ENCODE measurements at regions not wholly inside any gene's neighbourhood (a gene's known extent, or its start where the extent isn't known, plus 50 kb on each side); places are given as distances from the start of the nearest gene placed in this dataset.

DNA sequence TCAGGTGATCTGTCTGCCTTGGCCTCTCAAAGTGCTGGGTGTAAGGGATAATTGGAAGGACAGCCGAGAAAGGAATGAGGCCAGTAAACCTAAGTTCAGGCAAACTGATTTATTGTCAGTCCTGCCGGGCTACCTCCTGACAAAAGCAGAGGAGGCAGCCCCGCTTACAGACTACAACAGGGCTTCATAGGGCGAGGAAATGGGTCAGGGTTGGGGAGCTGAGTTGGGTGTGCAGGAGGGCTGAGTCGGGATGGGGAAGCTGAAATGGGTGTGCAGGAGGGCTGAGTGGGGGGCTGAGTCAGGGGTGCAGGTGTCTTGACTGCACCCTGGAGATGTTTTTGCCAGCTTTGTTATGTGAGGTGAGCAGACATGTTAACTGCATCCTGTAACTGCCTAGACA, 210.2 kb downstream of the SLITRK6 start:
- DNase-seq (ENCODE audit: low read depth in 2 of 2), result no peak
- Histone ChIP-seq H3K27me3 (ENCODE audit: control insufficient read depth, insufficient read depth, low read length) (no peaks in the 10 kb centered on the region), H3K9ac (ENCODE audit: insufficient read depth, low read length) (no peak overlapping the region), H3K79me2 (ENCODE audit: control insufficient read depth, insufficient read depth, low read length) (no peaks in the 10 kb centered on the region), H3K9me3 (ENCODE audit: control insufficient read depth, insufficient read depth, low read depth, low read length) (no peaks in the 10 kb centered on the region), H3K36me3 (ENCODE audit: control insufficient read depth, insufficient read depth, low read length) (no peaks in the 10 kb centered on the region), H2AFZ (ENCODE audit: low read length) (no peak overlapping the region), H4K20me1 (ENCODE audit: control insufficient read depth, extremely low read depth, insufficient read depth, low read length) (no peaks in the 10 kb centered on the region), H3K27ac (ENCODE audit: insufficient read depth, low read length) (no peak overlapping the region), H3K4me1 (ENCODE audit: control insufficient read depth, extremely low read depth, insufficient read depth, low read length) (no peaks in the 10 kb centered on the region), H3K4me3 (replicated peaks in 1 of 4; ENCODE audit: control extremely low read depth in 1 of 4, insufficient read depth in 1 of 4, low read depth in 3 of 4, low read length in 4 of 4) (no peak overlapping the region), H3K4me2 (ENCODE audit: extremely low read depth, insufficient read depth, low read length) (no peak overlapping the region)
- TF ChIP-seq, protein P1, sequence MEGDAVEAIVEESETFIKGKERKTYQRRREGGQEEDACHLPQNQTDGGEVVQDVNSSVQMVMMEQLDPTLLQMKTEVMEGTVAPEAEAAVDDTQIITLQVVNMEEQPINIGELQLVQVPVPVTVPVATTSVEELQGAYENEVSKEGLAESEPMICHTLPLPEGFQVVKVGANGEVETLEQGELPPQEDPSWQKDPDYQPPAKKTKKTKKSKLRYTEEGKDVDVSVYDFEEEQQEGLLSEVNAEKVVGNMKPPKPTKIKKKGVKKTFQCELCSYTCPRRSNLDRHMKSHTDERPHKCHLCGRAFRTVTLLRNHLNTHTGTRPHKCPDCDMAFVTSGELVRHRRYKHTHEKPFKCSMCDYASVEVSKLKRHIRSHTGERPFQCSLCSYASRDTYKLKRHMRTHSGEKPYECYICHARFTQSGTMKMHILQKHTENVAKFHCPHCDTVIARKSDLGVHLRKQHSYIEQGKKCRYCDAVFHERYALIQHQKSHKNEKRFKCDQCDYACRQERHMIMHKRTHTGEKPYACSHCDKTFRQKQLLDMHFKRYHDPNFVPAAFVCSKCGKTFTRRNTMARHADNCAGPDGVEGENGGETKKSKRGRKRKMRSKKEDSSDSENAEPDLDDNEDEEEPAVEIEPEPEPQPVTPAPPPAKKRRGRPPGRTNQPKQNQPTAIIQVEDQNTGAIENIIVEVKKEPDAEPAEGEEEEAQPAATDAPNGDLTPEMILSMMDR (conservative IDR thresholded peaks at IDR 0.05 in 1 of 2, IDR thresholded peaks at IDR 0.05 in 1 of 2; ENCODE audit: low read depth in 1 of 2, low read length in 2 of 2), result no peak
- no peak for TF ChIP-seq EZH2 (IDR thresholded peaks at IDR 0.05; ENCODE audit: low read length, missing control alignments)

DNA sequence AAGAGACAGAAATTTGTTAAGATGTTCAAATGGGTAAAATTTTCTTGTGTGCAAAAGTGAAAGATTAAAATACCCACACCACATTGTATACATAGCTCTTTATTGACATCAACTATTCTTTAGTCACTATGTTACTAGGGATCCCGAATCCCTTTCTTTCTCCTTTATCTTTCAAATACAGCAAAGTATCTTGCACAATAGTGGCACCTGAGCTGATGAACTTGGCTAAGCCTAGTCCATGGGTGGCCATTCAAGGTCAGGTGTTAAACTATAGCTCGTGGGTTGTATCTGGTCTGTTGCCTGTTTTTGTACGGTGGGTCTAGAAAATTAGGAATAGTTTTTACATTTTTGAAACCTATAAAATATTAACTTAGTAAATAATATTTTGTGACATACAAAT, 210.9 kb downstream of the SLITRK6 start:
- H3K9ac ChIP-seq (ENCODE audit: insufficient read depth, low read length), result no peak overlapping the region
- no peaks in the 10 kb centered on the region for H3K9me3 ChIP-seq (ENCODE audit: control insufficient read depth, insufficient read depth, low read depth, low read length)
- H3K4me1 ChIP-seq (ENCODE audit: control insufficient read depth, extremely low read depth, insufficient read depth, low read length), result no peaks in the 10 kb centered on the region
- no peaks in the 10 kb centered on the region for H4K20me1 ChIP-seq (ENCODE audit: control insufficient read depth, extremely low read depth, insufficient read depth, low read length)
- H3K4me2 ChIP-seq (ENCODE audit: extremely low read depth, insufficient read depth, low read length), result no peak overlapping the region
- TF ChIP-seq, protein P1 (conservative IDR thresholded peaks at IDR 0.05 in 1 of 2, IDR thresholded peaks at IDR 0.05 in 1 of 2; ENCODE audit: low read depth in 1 of 2, low read length in 2 of 2), result no peak
- TF ChIP-seq EZH2 (IDR thresholded peaks at IDR 0.05; ENCODE audit: low read length, missing control alignments), result no peak
- no peaks in the 10 kb centered on the region for H3K79me2 ChIP-seq (ENCODE audit: control insufficient read depth, insufficient read depth, low read length)
- H3K4me3 ChIP-seq (replicated peaks in 1 of 4; ENCODE audit: control extremely low read depth in 1 of 4, insufficient read depth in 1 of 4, low read depth in 3 of 4, low read length in 4 of 4), result no peak overlapping the region
- no peak for DNase-seq (ENCODE audit: low read depth in 2 of 2)
- no peak overlapping the region for H2AFZ ChIP-seq (ENCODE audit: low read length)
- no peaks in the 10 kb centered on the region for H3K27me3 ChIP-seq (ENCODE audit: control insufficient read depth, insufficient read depth, low read length)
- no peak overlapping the region for H3K27ac ChIP-seq (ENCODE audit: insufficient read depth, low read length)
- no peaks in the 10 kb centered on the region for H3K36me3 ChIP-seq (ENCODE audit: control insufficient read depth, insufficient read depth, low read length)

DNA sequence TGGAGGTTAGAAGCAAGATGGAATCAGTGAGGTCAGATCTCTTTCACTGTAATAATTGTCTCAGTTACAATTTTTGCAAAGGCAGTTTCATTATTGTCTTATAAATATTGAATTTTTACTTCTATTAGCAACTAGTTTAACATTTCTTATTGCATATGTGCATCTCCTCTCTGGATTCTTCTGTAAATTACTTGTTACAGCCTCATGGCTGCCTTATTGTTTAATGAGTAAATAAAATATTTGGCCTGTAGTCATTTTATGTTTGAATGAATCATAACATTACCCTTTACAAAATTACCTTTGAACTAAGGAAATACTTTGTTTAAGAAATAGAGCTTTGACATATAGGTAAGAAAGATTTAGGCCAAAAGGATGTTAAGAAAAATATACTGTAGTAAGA, 212.4 kb downstream of the SLITRK6 start:
- Histone ChIP-seq H4K20me1 (ENCODE audit: control insufficient read depth, extremely low read depth, insufficient read depth, low read length) (no peaks in the 10 kb centered on the region), H2AFZ (ENCODE audit: low read length) (no peak overlapping the region), H3K79me2 (ENCODE audit: control insufficient read depth, insufficient read depth, low read length) (no peaks in the 10 kb centered on the region), H3K4me3 (replicated peaks in 1 of 4; ENCODE audit: control extremely low read depth in 1 of 4, insufficient read depth in 1 of 4, low read depth in 3 of 4, low read length in 4 of 4) (no peak overlapping the region), H3K4me1 (ENCODE audit: control insufficient read depth, extremely low read depth, insufficient read depth, low read length) (no peaks in the 10 kb centered on the region), H3K27ac (ENCODE audit: insufficient read depth, low read length) (no peak overlapping the region), H3K36me3 (ENCODE audit: control insufficient read depth, insufficient read depth, low read length) (no peaks in the 10 kb centered on the region), H3K27me3 (ENCODE audit: control insufficient read depth, insufficient read depth, low read length) (no peaks in the 10 kb centered on the region), H3K9me3 (ENCODE audit: control insufficient read depth, insufficient read depth, low read depth, low read length) (no peaks in the 10 kb centered on the region), H3K4me2 (ENCODE audit: extremely low read depth, insufficient read depth, low read length) (no peak overlapping the region), H3K9ac (ENCODE audit: insufficient read depth, low read length) (no peak overlapping the region)
- TF ChIP-seq, protein P1 (conservative IDR thresholded peaks at IDR 0.05 in 1 of 2, IDR thresholded peaks at IDR 0.05 in 1 of 2; ENCODE audit: low read depth in 1 of 2, low read length in 2 of 2), result no peak
- no peak for TF ChIP-seq EZH2 (IDR thresholded peaks at IDR 0.05; ENCODE audit: low read length, missing control alignments)
- DNase-seq (ENCODE audit: low read depth in 2 of 2), result no peak
